CD4-positive, alpha-beta T cell treated with Interleukin-2 at 100 ng/mL for 4 hours (primary cell): ENCODE measurements at regions not wholly inside any gene's neighbourhood (a gene's known extent, or its start where the extent isn't known, plus 50 kb on each side); places are given as distances from the start of the nearest gene placed in this dataset.
"Not testable (repeated sequence)": the region's sequence is repeated elsewhere in the genome, so short reads cannot be mapped to it uniquely, and the experiment has no call there.

ENCODE experiments used
- DNase-seq: peaks from one replicate; pipeline ENCODE4 v3.0.0-alpha.2; 2020; ENCODE audit warnings: low spot score

- no peak for DNase-seq
Observed at GRCh38 chr10:107520348-107520747, 355.8 kb upstream of the SORCS1 start.

GRCh38 chr10:107517811-107518210 is 353.3 kb upstream of the SORCS1 start:
- no peak for DNase-seq

GRCh38 chr10:107516349-107516748 is 351.8 kb upstream of the SORCS1 start:
- DNase-seq = no peak

- not testable (repeated sequence) for DNase-seq
Observed at GRCh38 chr10:107504011-107504410, 339.5 kb upstream of the SORCS1 start.

GRCh38 chr10:107502229-107502985 is 337.9 kb upstream of the SORCS1 start:
- no peak for DNase-seq

GRCh38 chr10:107498983-107499382 is 334.5 kb upstream of the SORCS1 start:
- DNase-seq = no peak

GRCh38 chr10:107497024-107497423 is 332.5 kb upstream of the SORCS1 start:
- DNase-seq = no peak

GRCh38 chr10:107496594-107496993 is 332.1 kb upstream of the SORCS1 start:
- no peak for DNase-seq

- DNase-seq = no peak
Observed at GRCh38 chr10:107492389-107492788, 327.9 kb upstream of the SORCS1 start.

GRCh38 chr10:107490389-107490788 is 325.9 kb upstream of the SORCS1 start:
- DNase-seq = no peak

- no peak for DNase-seq
Observed at GRCh38 chr10:107487284-107487683, 322.8 kb upstream of the SORCS1 start.

- DNase-seq = no peak
Observed at GRCh38 chr10:107485019-107485418, 320.5 kb upstream of the SORCS1 start.

- no peak for DNase-seq
Observed at GRCh38 chr10:107481881-107482280, 317.4 kb upstream of the SORCS1 start.

- no peak for DNase-seq
Observed at GRCh38 chr10:107481224-107481623, 316.7 kb upstream of the SORCS1 start.

- DNase-seq = no peak
Observed at GRCh38 chr10:107480781-107481180, 316.3 kb upstream of the SORCS1 start.

GRCh38 chr10:107477266-107477665 is 312.8 kb upstream of the SORCS1 start:
- DNase-seq = no peak

GRCh38 chr10:107476408-107476807 is 311.9 kb upstream of the SORCS1 start:
- DNase-seq = no peak

GRCh38 chr10:107474650-107475049 is 310.1 kb upstream of the SORCS1 start:
- no peak for DNase-seq

GRCh38 chr10:107473225-107473624 is 308.7 kb upstream of the SORCS1 start:
- no peak for DNase-seq

GRCh38 chr10:107471911-107472310 is 307.4 kb upstream of the SORCS1 start:
- DNase-seq = no peak

- DNase-seq = no peak
Observed at GRCh38 chr10:107453561-107453960, 289.1 kb upstream of the SORCS1 start.

GRCh38 chr10:107451047-107451446 is 286.5 kb upstream of the SORCS1 start:
- DNase-seq = no peak

- no peak for DNase-seq
Observed at GRCh38 chr10:107450056-107450455, 285.6 kb upstream of the SORCS1 start.

- no peak for DNase-seq
Observed at GRCh38 chr10:107444443-107444842, 279.9 kb upstream of the SORCS1 start.
